HL-60 (cell line): ENCODE measurements at regions not wholly inside any gene's neighbourhood (a gene's known extent, or its start where the extent isn't known, plus 50 kb on each side); places are given as distances from the start of the nearest gene placed in this dataset.

ENCODE experiments used
- GABPA ChIP-seq: IDR thresholded peaks from 2 replicates; pipeline ENCODE4 v1.6.1; 2012; ENCODE audit warnings: low read depth
- POLR2AphosphoS5 ChIP-seq: IDR thresholded peaks from 2 replicates; pipeline ENCODE4 v1.6.1; 2012; ENCODE audit warnings: low read depth
- TF ChIP-seq, protein P1 (sequence below): IDR thresholded peaks from one replicate; pipeline ENCODE4 v1.5.1; 2011; ENCODE audit warnings: low read length, control low read depth, inconsistent platforms; ENCODE audit not compliant: insufficient read depth
- TF ChIP-seq, protein P2 (sequence below): IDR thresholded peaks from 2 replicates; pipeline ENCODE4 v1.6.1; 2012; ENCODE audit warnings: low read depth; ENCODE audit not compliant: insufficient replicate concordance

DNA sequence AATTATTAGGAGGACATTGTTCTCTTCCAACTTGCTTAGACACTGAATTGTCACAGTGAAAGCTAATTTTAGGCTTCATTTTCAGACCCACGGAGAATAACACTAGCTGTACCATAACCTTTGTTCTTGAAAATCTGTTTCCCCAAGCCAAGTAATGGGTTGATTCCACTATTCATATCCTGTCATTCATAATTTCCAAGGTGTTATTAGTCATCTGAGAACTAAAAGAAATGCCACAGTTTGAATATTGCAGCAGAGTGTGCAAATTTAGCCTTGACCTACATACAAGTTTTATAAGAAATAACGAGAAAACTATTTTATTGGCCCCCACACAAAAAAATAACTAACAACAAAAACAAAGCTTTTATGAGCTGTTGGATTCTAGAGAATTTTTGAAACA is 148.5 kb upstream of the TYRP1 start:
- TF ChIP-seq, protein P1, sequence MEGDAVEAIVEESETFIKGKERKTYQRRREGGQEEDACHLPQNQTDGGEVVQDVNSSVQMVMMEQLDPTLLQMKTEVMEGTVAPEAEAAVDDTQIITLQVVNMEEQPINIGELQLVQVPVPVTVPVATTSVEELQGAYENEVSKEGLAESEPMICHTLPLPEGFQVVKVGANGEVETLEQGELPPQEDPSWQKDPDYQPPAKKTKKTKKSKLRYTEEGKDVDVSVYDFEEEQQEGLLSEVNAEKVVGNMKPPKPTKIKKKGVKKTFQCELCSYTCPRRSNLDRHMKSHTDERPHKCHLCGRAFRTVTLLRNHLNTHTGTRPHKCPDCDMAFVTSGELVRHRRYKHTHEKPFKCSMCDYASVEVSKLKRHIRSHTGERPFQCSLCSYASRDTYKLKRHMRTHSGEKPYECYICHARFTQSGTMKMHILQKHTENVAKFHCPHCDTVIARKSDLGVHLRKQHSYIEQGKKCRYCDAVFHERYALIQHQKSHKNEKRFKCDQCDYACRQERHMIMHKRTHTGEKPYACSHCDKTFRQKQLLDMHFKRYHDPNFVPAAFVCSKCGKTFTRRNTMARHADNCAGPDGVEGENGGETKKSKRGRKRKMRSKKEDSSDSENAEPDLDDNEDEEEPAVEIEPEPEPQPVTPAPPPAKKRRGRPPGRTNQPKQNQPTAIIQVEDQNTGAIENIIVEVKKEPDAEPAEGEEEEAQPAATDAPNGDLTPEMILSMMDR, result no peak
- TF ChIP-seq POLR2AphosphoS5 (no peak), GABPA (no peak)
- TF ChIP-seq, protein P2, sequence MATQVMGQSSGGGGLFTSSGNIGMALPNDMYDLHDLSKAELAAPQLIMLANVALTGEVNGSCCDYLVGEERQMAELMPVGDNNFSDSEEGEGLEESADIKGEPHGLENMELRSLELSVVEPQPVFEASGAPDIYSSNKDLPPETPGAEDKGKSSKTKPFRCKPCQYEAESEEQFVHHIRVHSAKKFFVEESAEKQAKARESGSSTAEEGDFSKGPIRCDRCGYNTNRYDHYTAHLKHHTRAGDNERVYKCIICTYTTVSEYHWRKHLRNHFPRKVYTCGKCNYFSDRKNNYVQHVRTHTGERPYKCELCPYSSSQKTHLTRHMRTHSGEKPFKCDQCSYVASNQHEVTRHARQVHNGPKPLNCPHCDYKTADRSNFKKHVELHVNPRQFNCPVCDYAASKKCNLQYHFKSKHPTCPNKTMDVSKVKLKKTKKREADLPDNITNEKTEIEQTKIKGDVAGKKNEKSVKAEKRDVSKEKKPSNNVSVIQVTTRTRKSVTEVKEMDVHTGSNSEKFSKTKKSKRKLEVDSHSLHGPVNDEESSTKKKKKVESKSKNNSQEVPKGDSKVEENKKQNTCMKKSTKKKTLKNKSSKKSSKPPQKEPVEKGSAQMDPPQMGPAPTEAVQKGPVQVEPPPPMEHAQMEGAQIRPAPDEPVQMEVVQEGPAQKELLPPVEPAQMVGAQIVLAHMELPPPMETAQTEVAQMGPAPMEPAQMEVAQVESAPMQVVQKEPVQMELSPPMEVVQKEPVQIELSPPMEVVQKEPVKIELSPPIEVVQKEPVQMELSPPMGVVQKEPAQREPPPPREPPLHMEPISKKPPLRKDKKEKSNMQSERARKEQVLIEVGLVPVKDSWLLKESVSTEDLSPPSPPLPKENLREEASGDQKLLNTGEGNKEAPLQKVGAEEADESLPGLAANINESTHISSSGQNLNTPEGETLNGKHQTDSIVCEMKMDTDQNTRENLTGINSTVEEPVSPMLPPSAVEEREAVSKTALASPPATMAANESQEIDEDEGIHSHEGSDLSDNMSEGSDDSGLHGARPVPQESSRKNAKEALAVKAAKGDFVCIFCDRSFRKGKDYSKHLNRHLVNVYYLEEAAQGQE, result no peak
